Esophagus squamous epithelium (tissue), 5 donors: ENCODE measurements at regions not wholly inside any gene's neighbourhood (a gene's known extent, or its start where the extent isn't known, plus 50 kb on each side); places are given as distances from the start of the nearest gene placed in this dataset.

Experiments
- DNase-seq: peaks from one replicate; lab custom pipeline; 2025; lab: John Stamatoyannopoulos, UW
- H3K27ac ChIP-seq, 4 donors: fragments of 200-600 bp; sonication (generic); one replicate each; pipeline ENCODE4 v1.5.1; 2016 to 2019; ENCODE audit warnings: mild to moderate bottlenecking in 1 of 4
- H3K27me3 ChIP-seq, 4 donors: fragments of 200-600 bp; sonication (generic); 1 replicate in 3 of 4; 2 replicates in 1 of 4; pipeline versions ENCODE4 v1.5.1 to v1.6.0; 2017 to 2021; ENCODE audit warnings: antibody characterized with exemption in 1 of 4
- H3K36me3 ChIP-seq, 3 donors: fragments of 200-600 bp; sonication (generic); one replicate each; pipeline ENCODE4 v1.5.1; 2016 to 2019
- H3K4me1 ChIP-seq, 3 donors: fragments of 200-600 bp; sonication (generic); one replicate each; pipeline ENCODE4 v1.5.1; 2017 to 2019
- H3K4me3 ChIP-seq, 4 donors: fragments of 200-600 bp; sonication (generic); 1 replicate in 3 of 4; 2 replicates in 1 of 4; pipeline ENCODE4 v1.5.1; 2016 to 2019; ENCODE audit warnings: mild to moderate bottlenecking in 2 of 4, moderate library complexity in 1 of 4
- H3K9me3 ChIP-seq, 3 donors: fragments of 200-600 bp; sonication (generic); one replicate each; pipeline ENCODE4 v1.5.1; 2016 to 2019
- CTCF ChIP-seq, 6 experiments: fragments of 450-650 bp in 4 of 6; fragments of 200-600 bp in 2 of 6; sonication (generic) in 2 of 6; IDR thresholded peaks; one replicate each; pipeline ENCODE4 v1.5.1; 2016 to 2019; ENCODE audit warnings: antibody characterized with exemption in 6 of 6, mild to moderate bottlenecking in 4 of 6, moderate library complexity in 4 of 6
- POLR2A ChIP-seq, 4 donors: fragments of 450-650 bp; IDR thresholded peaks; one replicate each; pipeline ENCODE4 v1.6.1; 2017; ENCODE audit warnings: antibody characterized with exemption in 4 of 4, mild to moderate bottlenecking in 4 of 4, moderate library complexity in 3 of 4
- WGBS, 2 donors: methylation state at CpG; one replicate each; pipeline ENCODE4 v1.1.5; 2018; 5-methylcytosine and 5-hydroxymethylcytosine counted together
- intact Hi-C: fragments of 100-400 bp; cut with DNase I; formaldehyde crosslinking; loops from one replicate; pipeline ENCODE4 v1.15.0; 2022
- donor health status: DM: yes; HTN: yes; CAD: no.

GRCh38 chr1:60280256-60280655 is 206.7 kb upstream of the C1orf87 start:
- intact Hi-C loops: no loop called here
- TF ChIP-seq CTCF (IDR thresholded peaks at IDR 0.05) (no peak), POLR2A (IDR thresholded peaks at IDR 0.05) (no peak)

GRCh38 chr1:60279798-60280197 is 206.2 kb upstream of the C1orf87 start:
- H3K27me3 ChIP-seq: no peaks in the 10 kb centered on the region
- no peaks in the 10 kb centered on the region for H3K9me3 ChIP-seq
- no peak overlapping the region for H3K27ac ChIP-seq
- no peaks in the 10 kb centered on the region for H3K36me3 ChIP-seq
- no peak for DNase-seq
- no peak overlapping the region for H3K4me3 ChIP-seq
- intact Hi-C loops: no loop called here
- H3K4me1 ChIP-seq: peaks cover 0 to 19% (median 0%) of the 10 kb centered on the region in 3 donors
- no peak for TF ChIP-seq POLR2A (IDR thresholded peaks at IDR 0.05)
- TF ChIP-seq CTCF (IDR thresholded peaks at IDR 0.05): no peak

More at GRCh38 chr1:60280256-60280655, 206.7 kb upstream of the C1orf87 start:
- H3K27ac ChIP-seq: peak overlapping the region in 1 of 4 donors; percentile 13
- WGBS, 2 donors: 24 to 29% methylated on average over 3 of the region's 3 CpGs
- no peaks in the 10 kb centered on the region for H3K9me3 ChIP-seq
- H3K4me1 ChIP-seq: peaks cover 0 to 19% (median 0%) of the 10 kb centered on the region in 3 donors
- H3K36me3 ChIP-seq: no peaks in the 10 kb centered on the region
- DNase-seq: no peak
- no peak overlapping the region for H3K4me3 ChIP-seq
- H3K27me3 ChIP-seq: no peaks in the 10 kb centered on the region

GRCh38 chr1:60277269-60277668 is 203.7 kb upstream of the C1orf87 start:
- H3K9me3 ChIP-seq: no peaks in the 10 kb centered on the region
- no peaks in the 10 kb centered on the region for H3K27me3 ChIP-seq
- H3K4me3 ChIP-seq: no peak overlapping the region
- intact Hi-C loops: no loop called here
- WGBS, 2 donors: 66 to 74% methylated on average over 2 of the region's 2 CpGs
- DNase-seq: no peak
- no peak for TF ChIP-seq POLR2A (IDR thresholded peaks at IDR 0.05)
- no peak for TF ChIP-seq CTCF (IDR thresholded peaks at IDR 0.05)
- no peak overlapping the region for H3K27ac ChIP-seq
- no peaks in the 10 kb centered on the region for H3K36me3 ChIP-seq
- H3K4me1 ChIP-seq: peaks cover 0 to 19% (median 0%) of the 10 kb centered on the region in 3 donors

GRCh38 chr1:60274422-60275290 is 201.1 kb upstream of the C1orf87 start:
- TF ChIP-seq CTCF (IDR thresholded peaks at IDR 0.05) (no peak), POLR2A (IDR thresholded peaks at IDR 0.05) (no peak)
- H3K36me3 ChIP-seq: no peaks in the 10 kb centered on the region
- no peak overlapping the region for H3K4me3 ChIP-seq
- H3K4me1 ChIP-seq: no peaks in the 10 kb centered on the region
- H3K27me3 ChIP-seq: no peaks in the 10 kb centered on the region
- WGBS, 2 donors: 60 to 61% methylated on average over 8 of the region's 8 CpGs
- intact Hi-C loops: no loop called here
- H3K9me3 ChIP-seq: no peaks in the 10 kb centered on the region
- H3K27ac ChIP-seq: no peak overlapping the region
- DNase-seq: no peak

- intact Hi-C loops: no loop called here
- Histone ChIP-seq H3K27me3 (no peaks in the 10 kb centered on the region), H3K4me1 (no peaks in the 10 kb centered on the region), H3K4me3 (no peak overlapping the region), H3K36me3 (no peaks in the 10 kb centered on the region), H3K27ac (no peak overlapping the region), H3K9me3 (no peaks in the 10 kb centered on the region)
- TF ChIP-seq POLR2A (IDR thresholded peaks at IDR 0.05): no peak
- no peak for TF ChIP-seq CTCF (IDR thresholded peaks at IDR 0.05)
- 77 to 82% methylated on average over 1 of the region's 1 CpG for WGBS, 2 donors
- DNase-seq: no peak
Observed at GRCh38 chr1:60273185-60273584, 199.6 kb upstream of the C1orf87 start.
